ENCODE measurements at regions not wholly inside any gene's neighbourhood (a gene's known extent, or its start where the extent isn't known, plus 50 kb on each side); places are given as distances from the start of the nearest gene placed in this dataset.
"Not testable (repeated sequence)": the region's sequence is repeated elsewhere in the genome, so short reads cannot be mapped to it uniquely, and the experiment has no call there.

DNA sequence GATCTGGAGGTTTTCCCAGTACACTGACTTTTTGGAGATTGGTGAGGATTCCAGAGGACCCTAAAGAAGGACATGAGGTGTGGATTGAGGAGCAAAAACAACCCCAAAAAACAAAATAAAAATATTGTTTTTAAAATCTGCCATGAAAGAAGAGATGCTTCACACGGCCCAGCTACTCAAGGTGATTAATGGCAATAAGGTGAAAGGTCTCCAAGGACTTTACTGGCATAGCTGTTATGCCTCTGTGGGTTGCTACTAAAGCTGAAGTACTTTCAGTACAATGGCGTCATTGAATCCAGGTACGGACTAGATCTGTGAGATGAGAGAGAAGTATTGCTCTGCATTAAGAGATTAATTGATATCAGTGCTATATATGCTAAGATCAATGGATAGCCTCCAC is 606.4 kb downstream of the TDRD15 start:
- no peak for DNase-seq

DNA sequence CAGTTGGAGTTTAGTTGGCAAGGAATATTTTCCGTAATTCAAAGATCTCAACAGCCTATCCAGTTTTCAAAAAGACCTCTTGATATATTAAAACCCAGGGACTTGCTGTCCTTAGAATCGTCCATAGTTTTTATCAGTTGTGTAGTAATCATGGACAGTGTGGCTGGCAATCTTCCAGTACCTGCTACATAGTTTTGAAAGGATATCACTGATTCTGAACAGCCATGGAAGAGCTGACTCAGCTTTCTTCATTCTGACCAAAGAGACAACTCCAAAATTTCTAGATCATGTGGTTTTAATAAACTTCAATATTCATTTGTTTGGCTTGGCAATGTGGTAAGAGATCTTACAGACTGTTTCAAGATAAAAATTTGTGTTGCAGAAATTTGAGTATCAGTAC is 616.7 kb downstream of the TDRD15 start:
- DNase-seq: no peak

DNA sequence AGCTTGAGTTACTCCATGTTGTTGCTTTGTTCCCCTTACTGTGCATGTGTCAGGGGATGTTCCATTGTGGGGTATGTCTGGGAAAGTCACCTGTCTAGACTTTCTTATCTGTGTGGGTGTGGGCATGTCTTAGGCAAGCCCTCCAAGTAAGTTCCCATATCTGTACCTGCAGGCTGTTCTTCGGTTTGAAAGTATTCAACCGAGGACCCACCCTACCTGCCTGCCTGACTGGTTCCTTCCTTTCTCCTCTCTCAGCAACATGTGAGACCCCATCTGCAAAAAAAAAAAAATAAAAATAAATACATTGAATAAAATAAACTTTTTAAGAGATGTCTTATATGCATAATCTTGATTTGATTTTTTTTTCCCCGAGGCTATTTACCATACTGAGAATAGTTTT is 622.7 kb downstream of the TDRD15 start:
- no peak for DNase-seq

DNA sequence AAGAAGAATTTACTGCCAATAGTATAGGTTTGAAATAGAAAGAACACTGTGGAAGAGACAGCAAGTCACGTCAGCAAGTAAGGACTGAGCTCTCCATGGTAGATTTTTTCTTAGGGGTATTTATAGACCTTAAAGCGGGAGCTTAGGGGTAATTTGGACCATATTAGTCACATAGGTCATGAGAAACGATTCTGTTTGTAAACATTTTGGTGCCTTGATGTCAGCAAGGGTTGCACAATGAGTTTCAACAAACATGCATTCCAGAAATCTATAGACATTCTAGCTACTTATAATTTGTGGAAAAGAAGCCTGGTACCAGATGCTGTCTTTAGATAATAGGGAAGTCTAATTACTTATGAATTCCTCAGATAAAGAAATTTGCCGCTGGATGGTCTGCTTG is 624.7 kb downstream of the TDRD15 start:
- DNase-seq: no peak

DNA sequence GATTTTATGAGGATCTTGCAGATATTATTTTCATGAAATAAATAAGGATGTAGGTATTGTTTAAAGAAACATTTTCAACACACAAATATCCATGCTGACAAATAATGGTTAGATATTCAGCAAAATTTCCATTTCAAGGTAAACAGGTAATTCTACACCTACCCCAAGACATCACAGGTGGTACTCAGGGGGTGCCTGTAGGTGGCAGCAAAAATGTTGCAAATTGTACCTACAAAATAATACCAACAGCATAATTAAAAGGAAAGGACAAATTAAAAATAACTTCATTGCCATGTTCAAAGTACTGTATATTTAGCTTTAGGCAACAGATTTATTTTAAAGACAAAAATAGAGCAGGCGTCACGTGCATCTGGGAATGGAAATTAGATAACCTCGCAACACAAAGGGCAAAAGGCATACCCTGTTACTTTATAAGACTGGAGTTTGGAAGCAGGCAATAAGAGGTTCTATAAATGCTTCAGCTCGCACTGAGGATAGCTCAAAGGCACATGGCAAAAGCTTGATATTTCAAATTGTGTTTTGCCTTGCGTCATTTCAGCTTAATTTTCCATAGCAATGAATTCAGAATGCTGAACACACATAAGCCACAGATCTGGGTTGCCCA is 630.5 kb downstream of the TDRD15 start:
- no peak for DNase-seq

DNA sequence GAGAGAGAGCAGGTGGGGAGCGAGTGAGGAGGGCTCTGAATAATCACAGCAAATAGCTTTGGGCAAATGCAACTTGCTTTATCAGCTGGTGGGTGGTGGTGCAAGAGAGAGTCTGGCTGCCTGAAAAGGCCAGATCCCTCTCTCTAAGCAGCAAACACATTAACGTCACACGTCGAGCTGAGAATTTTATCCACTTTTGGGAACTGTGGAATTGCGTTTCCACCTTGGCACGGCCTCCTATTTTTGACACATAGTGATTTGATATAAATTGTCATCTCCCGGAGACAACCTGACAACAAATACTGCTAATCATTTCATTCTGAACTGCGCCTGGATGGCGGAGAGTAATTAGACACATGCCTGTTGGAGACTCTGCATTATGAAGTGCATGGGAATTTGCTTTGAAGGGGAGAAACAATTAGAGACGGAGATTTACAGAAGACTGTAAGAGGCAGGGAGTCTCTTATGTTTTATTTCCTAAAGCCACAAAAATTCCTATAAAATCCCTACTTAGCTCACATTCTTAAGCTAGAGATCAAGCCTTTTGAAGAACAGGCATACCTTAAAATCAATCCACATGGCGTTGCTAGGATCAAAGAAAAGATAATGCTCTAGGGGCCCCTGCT is 634.1 kb downstream of the TDRD15 start:
- no peak for DNase-seq

DNA sequence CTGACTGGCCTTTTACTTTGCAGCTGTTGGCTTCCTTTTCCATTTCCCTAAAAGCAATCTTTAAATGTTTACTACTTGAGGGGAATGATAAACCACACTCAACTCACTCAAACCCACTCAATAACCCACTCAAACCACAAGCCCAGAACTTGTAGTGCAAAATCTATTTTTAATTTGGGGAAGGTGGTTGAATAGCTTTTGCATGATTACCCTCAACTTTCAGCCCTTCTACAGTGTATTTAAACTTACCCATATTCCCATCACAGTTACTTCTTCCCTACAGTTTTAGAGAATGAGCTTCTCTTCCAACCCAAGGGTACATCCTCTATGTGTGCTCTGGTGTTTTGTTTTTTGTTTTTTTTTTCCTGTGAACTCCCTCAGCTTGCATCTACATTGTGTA is 636.1 kb downstream of the TDRD15 start:
- no peak for DNase-seq

DNA sequence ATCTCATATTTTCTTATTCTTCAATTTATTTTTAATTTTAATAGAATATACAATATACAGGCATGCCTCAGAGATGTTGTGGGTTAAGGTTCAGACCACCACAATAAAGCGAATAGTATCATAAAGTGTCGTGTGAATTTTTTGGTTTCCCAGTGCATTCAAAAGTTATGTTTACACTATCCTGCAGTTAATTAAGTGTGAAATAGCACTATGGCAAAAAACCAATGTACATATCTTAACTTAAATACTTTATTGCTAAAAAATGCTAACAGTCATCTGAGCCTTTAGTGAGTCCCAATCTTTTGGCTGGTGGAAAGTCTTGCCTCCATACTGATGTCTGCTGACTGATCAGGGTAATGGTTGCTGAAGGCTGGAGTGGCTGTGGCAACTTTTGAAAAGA is 637.6 kb downstream of the TDRD15 start:
- DNase-seq: no peak

DNA sequence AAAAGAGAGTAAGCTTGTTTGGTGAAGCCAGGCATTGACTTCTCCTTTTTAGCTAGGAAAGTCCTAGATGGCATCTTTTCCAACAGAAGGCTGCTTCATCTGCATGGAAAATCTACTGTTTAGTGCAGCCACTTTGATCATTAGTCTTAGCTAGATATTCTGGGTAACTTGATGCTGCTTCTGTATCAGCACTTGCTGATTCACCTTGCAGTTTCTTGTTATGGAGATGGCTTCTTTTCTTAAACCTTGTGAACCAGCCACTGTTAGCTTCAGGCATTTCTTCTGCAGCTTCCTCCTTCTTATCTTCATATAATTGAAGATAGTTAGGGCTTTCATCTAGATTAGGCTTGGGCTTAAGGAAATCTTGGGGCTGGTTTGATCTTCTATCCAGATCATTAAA is 639.7 kb downstream of the TDRD15 start:
- no peak for DNase-seq

DNA sequence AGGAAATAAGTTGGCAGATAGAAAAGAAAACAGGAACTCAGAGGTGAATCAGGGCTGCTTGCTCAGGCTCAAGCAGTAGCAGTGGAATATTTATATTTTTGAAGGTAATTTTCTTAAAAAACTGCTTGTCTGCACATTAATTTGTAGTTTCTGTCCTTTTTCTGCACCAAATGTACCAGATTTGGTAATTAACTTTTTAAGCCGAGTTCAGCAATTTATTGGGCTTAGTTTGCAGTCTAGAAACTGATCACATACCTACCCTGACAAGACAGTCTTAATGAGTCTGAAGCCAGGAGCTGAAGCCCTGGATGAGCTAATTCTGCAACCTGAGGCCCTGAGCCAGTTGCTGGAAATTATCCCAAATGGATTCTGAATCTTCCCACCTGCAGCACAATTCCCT is 647.0 kb downstream of the TDRD15 start:
- no peak for DNase-seq

DNA sequence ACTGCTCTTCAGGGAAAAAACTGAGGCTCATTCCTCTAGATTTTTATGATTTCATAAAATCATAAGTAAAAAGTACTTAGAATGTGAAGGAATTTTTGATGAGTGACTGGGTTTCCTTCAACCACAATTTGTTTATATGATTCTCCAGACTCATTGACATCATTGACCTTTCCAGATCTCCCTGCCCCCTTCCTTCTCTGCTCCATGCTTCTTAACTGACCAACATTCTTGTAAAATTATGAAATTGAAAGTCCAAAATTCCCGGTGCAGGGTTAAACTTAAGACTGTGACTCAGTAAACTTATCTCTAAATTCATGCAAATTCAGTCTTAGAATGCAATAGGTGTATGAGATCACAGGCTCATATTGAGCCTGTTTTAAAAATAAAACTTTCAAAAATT is 648.9 kb downstream of the TDRD15 start:
- no peak for DNase-seq

DNA sequence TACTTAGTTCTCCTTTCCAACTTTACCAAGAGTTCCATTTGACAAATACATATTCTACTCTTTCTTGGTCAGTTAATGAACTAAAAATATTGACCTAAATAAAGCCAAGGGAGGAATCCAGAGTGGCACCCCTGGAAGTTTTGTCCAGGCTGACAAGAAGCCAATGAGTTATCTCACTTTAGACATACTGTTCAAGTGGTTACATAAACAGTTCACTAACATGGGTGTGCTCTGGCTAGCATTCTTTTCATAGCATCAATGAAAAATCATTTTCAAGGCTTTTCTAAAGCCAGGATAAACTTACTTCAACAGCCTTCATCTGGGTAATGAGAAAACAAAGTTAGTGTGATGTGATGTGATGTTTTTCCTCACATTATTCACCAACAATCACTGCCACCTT is 649.4 kb downstream of the TDRD15 start:
- no peak for DNase-seq

DNA sequence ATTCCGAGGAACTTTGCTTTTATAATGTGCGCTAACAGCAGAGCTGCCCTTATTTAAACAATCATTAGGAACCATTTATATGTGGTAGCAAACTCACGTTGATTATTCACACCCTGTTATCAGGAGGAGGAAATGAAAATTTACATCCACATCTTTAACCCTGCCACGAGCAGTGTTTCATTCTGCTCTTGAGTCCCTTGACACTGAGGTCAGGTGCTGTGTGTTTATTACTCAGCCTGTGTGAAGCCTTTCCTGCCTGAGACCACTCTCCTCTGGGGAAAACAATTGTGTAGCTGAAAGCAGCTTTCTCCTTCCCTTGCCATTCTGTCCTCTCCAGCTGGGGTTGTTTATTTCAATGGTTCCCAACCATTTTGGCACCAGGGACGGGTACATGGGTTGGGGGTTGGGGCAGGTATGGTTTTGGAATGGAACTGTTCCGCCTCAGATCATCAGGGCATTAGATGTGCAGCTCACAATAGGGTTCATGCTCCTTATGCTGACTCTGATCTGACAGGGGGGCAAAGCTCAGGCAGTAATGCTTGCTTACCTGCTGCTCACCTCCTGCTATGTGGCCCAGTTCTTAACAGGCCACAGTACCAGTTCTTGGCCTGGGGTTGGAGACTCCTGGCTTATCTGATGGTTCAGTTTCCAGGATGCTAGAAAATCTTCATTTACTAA is 651.1 kb downstream of the TDRD15 start:
- DNase-seq: no peak

DNA sequence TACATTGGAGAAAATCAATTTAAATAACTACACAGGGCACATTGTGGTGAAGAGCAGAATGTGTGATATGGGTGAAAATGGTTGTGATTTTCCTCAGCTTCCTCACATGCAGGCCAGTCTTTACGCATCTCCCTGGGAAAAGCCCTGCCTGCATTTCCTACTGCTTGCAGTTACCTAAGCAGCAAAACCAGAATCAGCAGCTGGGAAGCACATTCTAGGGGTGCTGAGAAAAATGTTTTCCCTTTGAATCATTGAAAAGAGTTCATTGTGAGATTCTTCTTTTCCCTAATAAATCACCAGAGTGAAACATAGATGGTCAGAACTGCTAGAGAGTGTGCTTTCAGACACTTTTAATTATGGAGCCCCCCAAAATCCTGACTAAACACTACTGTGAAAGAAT is 656.0 kb downstream of the TDRD15 start:
- no peak for DNase-seq

DNA sequence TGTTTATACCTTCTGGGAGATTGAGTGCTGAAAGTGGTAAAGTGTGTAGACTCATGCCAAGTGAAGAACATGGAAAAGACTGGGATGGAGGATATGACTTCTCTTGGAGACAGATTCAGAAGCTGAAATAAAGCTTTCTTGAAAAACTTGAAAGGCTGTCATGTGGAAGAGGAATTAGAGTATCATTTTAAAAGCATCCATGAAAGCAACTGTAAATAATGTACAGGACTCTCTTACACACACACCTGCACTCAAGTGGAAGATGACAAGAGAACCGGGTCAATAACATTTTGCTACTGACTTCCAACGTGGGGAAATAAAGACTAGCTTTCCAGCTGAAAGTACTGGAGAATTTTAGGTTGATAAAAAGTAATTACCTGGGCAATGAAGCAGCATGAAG is 658.2 kb downstream of the TDRD15 start:
- no peak for DNase-seq

DNA sequence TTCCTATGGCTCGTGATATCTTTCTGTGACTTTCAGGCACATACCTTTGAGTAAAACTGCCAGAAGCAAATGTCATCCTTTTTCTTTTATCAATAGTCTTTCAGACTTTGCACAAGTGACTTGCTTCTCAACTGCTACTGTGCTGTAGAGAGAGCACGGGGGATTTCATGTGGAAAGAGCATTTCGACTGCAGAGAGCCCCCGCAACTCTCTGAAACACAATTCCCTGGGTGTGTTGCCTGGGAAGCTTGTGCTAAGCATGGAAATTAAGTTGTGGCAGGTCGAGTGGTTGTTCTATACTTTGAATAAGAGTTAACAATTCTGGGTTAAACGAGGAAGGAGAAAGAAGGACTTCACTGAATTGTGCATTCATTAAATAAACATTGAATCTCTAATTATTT is 659.1 kb downstream of the TDRD15 start:
- no peak for DNase-seq

DNA sequence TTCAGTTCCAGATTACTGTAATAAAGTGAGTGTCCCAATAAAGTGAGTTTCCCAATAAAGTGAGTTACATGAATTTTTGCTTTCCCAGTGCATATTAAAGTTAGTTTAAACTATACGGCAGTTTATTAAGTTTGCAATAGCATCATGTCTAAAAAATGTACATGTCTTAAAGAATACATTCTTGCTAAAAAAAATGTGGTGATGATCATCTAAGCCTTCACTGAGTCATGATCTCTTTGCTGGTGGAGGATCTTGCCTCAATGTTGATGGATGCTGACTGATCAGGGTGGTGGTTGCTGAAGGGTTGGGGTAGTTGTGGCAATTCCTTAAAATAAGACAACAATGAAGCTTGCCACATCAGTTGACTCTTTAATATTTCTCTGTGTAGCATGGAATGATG is 664.2 kb downstream of the TDRD15 start:
- DNase-seq: no peak

DNA sequence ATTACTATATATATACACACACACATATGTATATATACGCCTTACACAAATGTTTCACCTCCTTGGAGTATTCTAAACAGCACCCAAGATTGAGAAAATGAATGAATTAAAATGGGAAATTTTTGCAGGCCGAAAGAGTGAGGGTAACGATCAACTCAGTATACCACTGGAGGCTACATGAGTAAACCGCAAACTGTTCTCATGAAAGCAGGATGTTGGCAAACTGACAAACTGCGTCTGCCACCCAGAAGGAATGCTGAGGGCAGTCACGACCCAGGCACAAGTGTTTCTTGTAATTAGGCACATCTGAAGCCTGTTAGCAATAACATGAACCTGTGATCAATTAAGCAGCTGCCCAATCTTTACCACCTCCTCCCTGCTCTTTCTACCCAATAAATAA is 666.5 kb downstream of the TDRD15 start:
- DNase-seq: not testable (repeated sequence)

DNA sequence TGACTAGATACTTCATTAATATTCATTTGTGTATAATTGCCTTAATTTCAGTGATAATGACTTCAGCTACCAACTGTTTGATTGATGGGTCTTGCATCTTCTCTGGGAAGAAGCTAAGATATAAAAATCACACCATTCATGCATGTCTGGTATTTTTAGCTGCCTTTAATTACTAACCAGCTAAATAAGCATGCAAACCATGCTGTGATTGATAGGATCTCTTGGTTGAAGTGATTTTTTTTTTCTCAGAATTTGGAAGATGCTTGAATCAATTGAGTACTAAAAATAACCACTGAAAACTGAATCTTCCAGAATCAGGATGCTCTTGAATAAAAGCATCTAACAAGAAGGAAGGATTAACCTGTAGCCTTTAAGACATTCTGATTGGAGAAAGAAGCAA is 668.8 kb downstream of the TDRD15 start:
- no peak for DNase-seq

DNA sequence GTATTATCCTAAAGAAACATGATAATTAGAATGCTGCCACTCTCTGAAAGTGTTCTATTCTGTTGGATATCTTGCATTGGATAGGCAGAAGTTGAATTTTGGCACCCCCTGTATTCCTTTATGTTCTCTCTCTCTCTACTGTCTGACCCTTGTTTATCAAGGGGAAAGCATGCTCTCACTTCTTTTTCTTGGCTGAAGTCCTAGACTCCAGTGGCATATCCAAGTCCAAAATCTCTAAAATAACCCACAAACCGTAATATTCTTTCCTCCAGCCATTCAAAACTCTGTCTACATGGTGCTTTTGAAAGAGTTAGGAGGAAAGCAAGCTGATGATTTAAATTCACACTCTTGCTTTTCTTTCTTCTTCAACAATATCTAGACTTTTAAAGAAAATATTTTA is 669.7 kb downstream of the TDRD15 start:
- no peak for DNase-seq

DNA sequence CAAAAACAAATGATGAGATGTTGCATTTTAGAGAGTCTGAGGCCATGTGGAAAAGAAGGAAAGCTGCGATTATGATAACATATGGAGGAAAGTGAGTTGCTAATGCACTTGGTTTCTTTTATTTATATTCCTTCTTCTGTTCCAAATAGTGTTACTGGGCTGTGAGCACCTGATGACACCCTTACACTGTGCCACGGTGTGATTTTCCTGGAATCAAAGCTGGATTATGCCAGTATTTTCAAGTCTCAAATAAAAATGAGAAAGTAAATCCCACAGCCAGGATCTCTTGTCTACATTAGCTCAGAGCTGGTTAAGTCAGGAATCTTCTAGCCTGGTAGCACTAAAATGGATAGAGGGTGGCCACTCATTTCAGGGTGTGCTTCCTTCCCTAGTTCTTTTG is 670.8 kb downstream of the TDRD15 start:
- DNase-seq: no peak

DNA sequence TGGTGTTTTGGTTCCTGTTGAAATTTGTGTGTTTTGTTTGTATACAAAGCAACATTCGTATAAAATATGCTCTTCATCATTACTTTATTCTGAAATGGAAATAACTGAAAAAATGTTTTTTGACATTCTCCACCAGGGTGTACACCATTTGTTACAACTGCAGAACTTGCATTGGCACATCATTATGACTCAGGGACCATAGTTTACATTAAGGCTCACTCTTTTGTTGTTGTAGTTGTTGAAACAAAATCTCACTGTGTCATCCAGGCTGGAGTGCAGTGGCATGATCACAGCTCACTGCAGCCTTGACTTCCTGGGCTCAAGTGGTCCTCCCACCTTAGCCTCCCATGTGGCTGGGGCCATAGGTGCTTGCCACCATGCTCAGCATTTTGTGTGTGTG is 676.6 kb downstream of the TDRD15 start:
- no peak for DNase-seq

DNA sequence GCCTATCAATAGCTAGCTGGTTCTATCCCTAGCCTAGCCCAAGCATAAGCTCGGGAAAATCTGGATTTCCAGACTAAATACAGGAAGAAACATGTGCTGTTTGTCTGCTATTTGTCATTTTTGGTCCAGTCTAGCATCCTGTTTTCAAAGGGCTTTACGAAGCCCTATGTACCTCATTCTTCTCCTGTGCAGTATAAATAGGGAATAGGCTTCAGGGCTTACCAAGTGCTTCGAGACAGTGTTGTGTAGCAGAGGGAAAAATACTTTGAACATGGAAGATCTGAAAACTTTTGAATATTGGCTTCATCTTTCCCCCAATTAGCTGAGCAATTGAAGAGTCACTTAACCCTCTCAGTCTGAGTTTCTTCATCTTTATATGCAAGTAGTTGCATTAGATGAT is 679.8 kb downstream of the TDRD15 start:
- DNase-seq: no peak

DNA sequence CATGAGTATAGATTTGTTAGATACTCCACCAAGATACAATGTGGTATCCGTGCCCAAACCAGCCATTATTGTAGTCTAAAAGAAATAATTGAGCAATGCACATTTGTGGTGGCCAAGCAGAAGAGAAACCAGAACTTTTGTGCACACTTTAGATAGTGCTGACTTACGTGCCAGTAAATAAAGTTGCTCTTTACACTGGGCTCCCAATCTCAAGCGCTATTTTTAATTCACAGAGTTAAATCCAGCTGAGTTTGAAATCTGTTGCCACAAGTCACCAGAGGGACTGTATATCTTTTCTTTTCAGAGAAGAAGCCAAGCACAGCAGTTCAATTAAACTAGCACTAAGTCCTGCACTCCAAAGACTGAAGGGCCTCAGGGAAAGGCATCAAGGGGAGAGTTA is 680.4 kb downstream of the TDRD15 start:
- no peak for DNase-seq

DNA sequence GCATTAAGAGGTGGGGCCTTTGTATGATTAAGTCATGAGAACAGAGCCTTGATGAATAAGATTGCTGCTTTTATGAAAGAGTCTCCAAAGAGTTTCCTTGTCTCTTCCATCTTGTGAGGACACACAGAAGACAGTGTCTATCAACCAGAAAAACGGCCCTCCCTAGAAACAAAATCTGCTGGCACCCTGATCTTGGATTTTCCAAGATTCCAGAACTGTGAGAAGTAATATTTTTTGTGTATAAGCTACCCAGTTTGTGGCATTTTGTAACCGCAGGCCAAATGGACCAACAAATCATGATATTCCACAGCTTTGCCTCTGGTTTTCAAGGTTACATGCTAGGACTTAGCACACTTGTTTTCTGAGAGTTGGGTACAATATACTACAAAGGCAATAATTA is 687.8 kb downstream of the TDRD15 start:
- no peak for DNase-seq

Data from activated CD4-positive, alpha-beta T cell treated with anti-CD3 and anti-CD28 coated beads, Interleukin-10, Interleukin-2, amounts not matched to agents 100 ng/mL and 50 ng/mL, durations not matched to agents 16 hours and 8 hours (primary cell).